ENCODE measurements at regions not wholly inside any gene's neighbourhood (a gene's known extent, or its start where the extent isn't known, plus 50 kb on each side); places are given as distances from the start of the nearest gene placed in this dataset.

DNA sequence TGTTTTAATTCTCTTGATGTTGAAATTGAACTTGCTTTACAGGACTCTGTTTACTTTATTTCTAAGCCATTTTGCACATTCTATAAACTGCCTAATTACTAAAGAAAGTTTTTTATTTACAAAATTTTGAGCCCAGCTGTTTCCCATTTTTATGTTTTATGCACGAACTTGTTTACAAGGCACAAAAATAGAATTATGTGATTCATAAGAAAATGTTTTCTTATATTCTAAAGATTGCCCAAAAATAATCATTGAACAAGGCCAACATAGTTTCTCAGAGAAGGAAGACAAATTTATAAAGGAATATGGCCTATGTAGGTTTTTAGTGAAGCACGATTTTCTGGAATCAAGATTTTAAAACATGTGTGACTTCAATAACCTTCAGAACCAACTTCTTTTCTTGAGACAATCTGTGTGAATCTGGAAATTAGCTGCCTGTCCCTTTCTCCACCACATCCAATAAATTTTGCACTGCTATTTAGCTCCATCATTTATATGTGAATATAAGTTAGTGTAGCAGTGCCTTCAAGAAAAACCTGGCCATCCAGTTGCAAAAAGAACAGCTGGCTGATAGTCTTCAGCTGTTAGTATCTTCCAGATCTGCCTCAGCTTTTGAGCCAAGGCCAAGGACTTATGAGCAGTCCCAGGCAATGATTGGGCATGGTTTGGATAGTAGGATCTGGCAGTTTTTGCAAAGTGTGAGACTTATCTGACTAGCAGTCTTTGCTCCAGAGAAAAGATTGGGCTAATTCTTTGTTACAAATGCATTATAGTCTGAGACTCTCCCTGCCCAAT is 253.2 kb upstream of the COL3A1 start:
- no peak for FAIRE-seq

DNA sequence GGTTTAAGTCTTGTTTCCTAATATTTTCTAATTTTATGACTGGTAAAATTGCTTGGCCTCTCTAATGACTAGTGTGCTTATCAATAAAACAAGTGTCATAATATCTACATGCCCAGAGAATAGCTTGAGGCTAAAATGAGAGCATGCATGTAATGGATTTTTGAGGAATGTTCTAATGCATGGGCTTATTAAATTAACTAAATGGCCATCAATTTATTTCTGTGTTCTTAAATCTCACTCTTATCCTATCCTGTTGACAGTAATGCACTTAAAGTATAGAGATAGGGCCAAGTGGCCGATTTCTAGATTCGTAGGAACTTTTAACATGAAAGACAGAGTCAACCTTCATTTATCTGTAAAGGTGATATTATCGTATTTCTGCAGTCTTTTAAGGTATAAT is 252.4 kb upstream of the COL3A1 start:
- FAIRE-seq, result no peak

DNA sequence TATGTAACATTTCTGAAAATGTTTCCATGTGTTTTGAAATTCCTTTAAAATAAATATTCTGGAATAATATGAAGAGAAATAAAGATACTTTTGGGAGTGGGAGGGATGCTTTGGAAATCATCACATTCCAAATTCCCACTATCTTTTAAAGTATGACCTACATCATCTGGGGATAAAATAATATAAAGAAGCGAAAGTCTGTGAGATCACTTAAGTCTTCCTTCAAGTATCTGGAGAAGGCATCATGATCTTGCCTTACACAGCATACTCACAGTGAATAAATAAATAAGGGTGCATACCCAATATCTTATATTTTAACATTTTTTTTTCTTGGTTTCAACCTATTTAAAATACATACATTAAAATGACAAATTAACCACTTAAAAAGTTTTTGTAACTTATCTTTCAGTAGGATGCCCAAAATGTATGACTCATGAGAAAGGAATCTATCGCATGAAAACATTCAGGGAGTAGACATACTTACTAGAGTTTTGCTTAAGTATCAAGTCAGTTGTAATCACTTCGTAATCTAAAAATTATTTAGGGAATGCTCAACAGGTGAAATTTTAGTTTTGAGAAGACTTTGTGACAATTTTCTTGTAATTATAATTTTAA is 248.3 kb upstream of the COL3A1 start:
- FAIRE-seq, result peak; percentile 88

DNA sequence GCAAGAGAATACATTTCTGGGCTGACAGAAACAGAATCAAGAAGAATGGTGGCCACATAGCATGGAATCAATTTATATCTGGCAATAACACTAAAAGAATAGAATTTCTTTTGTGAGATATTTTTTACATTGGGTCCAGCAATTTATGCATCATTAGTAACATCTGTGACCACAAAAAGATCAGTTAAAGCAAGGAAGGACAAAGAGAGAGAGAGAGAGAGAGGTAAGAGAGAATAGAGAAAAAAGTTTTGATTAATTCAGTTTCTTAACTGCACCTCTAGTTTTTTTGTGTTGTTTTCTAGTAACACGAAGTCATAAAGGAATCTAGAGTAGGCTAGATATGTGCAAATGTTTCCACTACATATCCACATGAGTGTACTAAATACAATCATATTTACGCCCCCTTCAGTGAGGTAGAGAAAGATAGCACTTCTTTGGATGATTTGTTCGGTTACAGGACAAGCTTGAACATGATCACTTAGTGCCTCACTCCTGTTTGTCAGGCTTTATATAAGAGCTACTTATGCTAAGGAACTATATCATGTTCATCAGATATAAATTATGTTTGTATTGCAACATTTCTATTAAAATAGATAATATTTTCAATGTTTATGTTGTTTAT is 247.4 kb upstream of the COL3A1 start:
- FAIRE-seq, result no peak

DNA sequence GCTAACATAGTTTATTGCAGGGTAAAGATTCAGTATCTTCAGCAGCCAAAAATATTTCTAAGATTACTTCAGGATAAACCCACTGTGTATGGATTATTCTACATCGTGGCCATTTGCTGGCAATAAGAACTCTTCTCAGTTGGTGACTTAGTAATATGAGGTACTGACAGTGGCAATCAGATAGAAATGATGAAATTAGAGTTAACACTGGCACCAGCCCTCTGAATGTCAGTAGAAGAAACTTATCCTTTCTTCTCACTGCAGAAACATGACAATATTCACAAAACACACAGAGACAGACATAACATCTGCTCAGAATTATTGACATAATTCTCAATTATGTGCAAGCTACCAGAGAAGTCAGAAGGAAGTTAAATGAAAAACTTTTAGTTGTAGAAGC is 246.3 kb upstream of the COL3A1 start:
- no peak for FAIRE-seq

DNA sequence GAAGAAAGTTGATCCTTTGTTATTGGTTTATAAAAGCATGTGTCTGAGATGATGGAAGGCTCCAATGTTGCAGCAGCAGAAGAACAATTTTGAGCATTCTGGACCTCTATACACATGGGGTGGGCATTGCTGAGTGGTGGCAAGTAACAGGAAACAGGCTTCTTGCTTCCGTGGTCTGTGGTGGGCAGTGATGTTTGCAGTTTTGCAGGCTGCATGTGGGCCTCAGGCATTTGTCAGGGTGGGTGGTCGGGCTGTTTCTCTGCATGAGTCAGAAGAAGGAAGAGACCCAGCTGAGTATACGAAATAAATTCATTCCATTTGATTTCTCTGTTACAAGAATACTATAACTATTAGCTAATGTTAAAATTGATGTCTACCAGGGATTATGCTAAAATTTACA is 239.5 kb upstream of the COL3A1 start:
- no peak for FAIRE-seq

DNA sequence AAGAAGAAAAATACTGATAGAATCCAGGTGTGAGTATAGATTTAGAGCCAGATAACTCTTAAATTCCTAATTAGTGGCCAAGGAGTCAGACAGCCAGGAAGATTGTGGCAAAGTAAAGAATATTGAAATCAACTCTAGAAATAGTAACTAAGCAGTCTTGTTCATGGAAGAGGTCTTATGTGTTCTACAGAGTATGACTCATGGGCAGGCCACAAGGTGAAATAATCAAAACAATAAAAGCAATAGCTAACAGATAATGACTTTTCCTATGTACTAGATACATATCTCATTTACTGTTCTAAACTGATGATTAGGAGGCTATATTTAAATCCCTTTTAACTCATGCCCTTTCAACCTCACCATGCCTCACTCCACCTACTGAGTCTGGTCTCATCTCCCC is 227.4 kb upstream of the COL3A1 start:
- FAIRE-seq, result no peak

DNA sequence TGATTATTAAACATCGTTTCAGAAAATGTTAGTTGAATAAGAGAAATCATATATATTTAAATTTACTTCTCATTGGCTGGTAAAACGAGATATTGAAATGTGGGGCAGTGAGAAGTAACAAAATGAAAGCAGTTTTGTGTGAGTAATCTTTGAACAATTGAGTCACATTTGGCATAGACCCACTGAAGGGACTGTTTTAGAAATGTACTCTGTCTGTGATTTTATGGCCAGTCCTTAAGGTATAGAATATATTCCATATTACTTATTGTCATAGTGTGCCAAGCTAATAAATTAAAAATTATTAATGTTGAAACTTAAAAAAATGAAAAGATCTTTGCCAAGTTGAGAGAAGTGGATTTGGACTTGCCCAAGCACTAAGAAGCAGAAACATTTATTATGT is 222.4 kb upstream of the COL3A1 start:
- no peak for FAIRE-seq

DNA sequence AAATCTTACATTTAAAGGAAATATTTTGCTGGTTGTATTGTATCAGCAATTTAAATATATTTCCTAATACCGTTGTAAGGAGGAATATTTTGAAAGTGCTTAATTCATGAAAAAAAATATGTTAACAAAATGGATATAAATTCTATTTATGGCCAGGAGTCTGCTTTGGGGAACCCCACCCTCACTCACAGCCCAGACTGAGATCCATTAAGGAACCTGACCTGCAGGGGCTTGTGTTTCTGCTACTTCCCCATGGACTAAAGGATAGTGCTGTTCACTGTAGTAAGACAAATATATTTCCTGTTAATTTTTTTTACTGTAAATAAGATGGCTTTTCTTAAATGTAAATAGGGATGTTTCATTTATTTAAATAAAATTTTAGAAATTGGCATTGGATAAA is 221.9 kb upstream of the COL3A1 start:
- FAIRE-seq, result no peak

DNA sequence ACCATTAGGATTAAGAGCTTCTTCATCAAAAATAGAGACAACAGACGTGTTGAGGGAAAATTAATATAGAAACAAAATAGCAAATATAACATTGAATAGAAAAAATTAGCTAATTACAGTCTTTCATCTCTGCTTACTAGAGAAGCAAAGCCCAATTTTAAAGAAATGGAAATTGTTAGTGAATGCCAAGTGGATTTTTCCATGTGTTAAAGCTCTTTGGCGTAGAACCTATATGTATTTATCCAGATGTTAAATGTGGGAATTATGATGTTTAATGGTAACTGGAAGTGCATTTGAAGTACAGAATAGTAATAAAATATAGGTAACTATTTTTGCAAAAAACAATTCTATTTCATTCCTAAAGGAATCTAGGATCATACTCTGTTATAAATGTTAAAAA is 212.0 kb upstream of the COL3A1 start:
- FAIRE-seq, result no peak

DNA sequence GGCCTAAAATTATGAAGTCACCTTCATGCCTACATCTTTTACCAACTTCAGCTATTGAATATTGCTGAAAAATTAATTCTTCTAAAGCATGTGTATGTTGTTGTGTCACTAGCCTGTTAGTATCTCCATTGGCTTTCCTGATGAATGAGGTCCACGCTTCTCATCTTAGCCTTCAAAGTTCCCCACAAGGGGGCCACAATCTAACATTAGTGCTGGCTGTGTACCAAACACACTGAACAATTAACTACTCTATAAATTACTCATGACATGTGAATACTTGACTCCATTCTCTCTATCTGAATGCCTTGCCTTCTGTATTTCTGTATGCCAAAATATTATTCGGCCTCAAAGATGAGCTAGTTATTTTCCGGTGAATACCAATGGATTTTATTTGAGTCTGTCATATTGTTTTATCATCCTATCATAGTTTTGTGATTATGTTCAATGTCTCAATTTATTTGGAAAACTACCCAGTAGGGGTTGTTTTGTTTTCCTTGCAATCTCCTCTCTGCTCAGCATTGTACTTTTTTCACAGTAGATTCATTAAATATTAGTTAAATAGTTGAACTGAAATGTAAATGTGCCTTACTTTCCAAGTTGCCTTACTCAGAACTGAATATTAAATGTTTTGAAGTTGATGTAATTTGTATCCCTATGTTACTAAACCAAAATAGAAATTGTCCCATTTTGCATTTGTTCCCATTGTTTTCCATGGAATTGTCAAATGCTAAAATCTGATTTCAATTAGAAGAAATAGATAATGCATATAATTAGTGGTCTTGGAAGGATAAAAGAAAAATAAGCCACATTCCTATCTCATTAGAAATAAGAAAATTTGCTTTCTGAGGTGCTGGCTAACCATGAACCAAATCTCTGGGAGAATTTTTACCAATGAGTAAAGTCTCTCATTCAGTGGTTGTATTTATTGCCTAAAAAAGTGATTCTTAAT is 208.4 kb upstream of the COL3A1 start:
- FAIRE-seq, result peak; percentile 70

DNA sequence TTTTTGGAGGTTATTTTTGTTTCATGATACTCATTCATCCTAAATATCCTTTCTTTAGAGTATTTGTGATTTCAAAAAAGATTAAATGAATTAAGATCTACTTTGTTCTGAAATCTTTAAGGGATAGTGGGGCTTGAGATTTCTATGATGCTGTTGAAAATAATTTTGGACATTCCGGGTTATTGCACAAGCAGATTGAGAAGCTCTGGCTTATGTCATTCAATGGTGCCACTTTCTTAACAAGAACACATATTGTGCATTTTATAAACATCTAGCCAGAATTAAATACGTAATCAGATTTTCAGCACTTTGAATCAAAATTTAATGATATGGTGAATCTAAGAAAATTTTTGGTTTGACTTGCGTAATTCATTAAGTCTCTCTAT is 207.7 kb upstream of the COL3A1 start:
- no peak for FAIRE-seq

DNA sequence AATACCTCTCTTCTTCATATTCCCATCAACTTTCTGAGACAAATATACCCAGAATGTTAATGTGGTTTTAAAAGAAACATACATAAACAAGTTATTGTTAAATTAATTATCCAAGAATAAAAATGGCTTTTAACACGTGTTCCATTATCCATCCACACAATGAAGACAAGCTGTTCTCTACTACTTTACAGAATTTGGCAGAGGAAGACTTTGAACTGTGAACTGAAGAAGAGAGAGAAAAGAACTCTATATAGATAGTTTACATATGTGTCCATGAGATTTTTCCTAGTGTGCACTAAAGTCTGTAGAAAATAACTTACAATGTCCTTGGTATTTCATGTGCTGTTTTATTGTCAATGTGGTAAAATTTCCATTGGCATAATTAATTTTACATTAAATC is 207.0 kb upstream of the COL3A1 start:
- FAIRE-seq, result no peak

DNA sequence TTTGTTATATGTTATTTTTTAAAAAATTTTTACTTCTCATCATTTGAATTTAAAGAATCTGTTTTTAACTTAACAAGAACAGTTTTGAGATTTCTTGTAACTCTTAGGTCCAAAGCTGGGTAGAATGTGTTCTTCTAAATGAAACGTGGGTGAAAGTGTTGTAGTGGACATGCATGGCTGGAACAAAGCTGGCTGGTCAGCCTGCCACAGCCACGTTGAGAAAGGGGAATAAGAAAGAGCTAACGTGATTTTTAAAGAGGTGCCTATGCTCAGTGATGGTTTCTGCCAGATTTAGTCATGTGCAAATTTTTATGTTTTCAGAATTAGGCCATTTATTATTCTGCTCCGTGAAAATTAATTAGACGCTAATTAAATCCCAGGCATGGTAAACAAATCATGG is 203.9 kb upstream of the COL3A1 start:
- FAIRE-seq, result no peak

DNA sequence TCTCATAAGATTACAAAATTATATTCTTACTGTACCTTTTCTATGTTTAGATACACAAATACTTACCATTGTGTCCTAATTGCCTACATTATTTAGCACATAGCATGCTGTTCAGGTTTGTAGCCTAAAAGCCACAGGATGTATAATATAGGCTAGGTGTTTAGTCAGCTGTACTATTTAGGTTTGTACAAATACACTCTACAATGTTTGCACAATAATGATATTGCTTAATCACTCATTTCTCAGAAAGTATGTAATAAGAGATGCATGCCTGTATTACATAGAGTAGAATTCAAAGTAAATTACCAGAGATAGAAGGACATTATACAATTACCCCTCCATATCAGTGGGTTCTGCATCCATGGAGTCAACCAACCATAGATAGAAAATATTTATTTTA is 201.1 kb upstream of the COL3A1 start:
- FAIRE-seq, result no peak

DNA sequence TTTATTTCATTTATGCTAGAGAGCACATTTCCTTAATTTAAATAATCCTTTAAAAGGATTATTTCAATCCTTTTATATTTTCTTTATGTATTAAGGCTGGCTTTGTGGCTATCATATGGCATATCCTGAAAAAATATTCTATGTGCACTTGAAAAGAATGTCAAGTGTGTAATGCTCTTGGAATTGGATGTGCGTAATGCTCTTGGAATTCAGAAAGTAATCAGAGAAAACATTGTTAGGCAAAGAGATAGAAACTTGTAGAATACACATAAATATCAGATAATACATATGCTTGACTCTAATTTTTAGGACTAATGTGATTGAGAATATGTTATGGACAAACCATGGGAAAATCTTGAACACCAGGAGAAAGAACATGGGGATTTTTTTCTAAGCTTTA is 197.5 kb upstream of the COL3A1 start:
- FAIRE-seq, result no peak

DNA sequence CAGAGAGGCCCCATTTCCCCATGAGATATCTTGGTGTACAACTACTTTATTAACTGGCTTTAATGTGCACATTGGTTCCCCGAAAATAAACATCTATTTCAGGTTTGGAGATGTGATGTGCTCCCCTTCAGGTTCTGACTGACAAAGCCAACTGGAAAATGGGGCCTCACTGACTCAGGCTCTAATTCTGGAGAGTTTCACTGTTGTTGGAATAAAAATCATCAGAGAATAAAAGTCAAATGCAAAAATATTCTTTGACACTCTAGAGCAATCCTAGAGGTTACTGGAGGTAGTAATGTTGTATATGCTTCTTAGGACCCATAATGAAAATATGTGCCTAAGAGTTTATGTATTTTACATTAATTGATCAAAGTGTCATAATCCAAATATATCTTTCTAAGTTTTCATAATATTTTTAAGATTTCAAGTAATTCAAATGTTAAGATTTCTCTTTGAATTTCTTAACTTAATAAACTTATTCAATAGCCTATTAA is 189.9 kb upstream of the COL3A1 start:
- no peak for FAIRE-seq

DNA sequence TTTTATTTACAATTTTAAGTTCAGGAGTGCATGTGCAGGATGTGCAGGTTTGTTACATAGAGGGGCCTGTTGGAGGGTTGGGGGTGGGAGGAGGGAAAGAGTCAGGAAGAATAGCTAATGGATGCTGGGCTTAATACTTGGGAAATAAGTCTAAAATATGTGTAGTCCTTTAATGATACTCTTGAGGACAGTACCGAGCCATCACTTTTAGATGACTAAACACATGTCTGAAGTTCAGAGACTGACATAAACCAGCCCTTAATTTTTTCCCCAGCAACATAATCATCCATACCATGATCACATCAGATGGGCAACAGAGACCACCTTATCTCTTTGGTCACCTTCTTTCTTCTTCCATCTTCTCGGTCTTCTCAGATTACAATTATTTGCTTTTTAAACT is 189.1 kb upstream of the COL3A1 start:
- no peak for FAIRE-seq

DNA sequence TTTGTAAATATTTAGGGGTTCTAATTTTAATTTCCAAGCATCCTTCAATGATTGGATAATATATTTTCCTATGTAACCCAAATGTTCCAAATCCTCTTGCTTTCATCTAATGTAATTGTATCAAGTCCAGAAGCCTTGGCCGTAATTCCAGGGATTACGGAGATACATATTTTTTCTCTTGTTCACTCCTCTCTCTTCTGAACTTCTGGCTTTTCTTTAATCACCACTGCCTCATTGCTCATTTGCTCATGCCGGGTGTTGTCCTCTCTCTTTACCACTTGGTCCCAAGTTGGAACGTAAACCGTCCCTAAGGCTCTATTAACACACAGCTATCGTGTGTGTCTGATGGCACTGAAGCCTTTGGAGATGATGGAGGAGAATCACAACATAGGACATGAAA is 188.7 kb upstream of the COL3A1 start:
- no peak for FAIRE-seq

DNA sequence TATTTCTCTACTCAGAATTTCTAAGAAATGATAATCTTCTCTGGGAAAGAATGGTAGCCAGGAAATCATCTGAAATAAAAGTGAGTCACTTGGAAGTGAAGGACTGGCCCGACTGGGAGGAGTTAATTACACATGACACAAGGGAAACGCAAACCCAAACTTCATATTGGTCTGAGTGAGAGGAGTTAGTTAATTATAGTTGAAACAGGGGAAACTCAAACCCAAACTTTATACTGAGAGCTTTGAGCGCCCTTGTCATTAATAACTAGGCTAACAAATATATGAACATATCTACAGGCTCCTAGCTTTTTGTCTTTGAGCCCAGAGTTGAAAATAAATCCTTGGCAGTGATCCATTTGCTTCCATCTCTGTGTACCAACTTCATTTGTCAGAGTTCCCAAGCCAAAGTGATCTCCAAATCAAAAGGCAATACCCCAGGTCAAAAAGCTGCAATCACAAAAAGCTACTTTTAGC is 187.8 kb upstream of the COL3A1 start:
- FAIRE-seq, result peak; percentile 72

DNA sequence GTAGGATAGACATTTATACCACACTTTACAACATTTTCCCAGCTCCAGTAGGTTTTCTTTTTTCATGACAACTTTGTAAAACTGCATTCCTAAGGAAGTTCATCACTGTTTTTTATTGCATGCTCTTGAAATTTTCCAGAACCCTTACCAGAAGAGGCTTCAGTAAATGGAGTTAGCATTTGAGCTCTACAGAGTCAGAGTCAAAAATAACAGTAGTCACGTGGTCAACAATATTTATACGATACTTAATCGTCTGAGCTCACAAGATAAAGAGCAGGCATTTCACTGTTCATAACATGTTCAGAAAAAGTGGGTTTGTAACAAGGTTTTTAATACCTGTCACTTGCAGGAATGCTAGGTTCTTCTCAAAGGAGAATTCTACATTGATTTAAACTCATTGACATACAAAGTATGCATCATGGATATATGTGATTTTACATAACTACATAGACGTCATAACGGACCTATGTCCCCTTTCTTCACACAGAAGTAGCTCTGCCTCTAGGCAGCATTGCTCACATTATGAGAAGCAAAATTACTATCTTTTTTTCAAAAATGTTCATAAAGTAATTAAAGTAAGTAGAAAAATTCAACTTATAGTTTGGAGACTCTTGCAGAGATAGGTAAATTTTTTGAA is 187.0 kb upstream of the COL3A1 start:
- peak; percentile 100 for FAIRE-seq

DNA sequence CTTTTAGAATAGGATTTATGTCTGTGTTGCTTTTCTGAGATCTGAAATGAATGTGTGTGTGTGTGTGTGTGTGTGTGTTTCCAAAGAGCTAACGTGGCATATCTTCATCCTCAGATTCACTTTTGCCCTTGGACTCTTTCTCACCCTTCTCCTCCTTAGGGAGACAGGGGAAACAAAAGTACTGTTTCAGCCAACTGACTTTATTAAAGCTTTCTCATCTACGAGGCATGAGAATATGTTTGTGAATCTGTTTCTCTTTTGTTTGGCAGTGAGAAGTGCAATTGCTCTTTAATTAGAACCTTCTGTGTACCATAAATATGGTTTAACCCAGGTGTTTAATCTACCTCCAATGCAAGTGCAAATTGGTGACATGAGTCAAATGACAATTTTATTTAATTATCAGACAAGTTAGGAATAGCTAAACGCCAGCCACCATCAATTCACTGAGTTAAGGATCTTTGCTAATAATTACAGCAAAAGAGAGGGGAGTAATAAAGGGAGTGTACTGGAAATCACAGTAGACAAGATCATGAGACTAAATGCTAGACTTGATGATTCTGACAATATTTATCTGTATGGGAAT is 186.4 kb upstream of the COL3A1 start:
- no peak for FAIRE-seq
